SK-N-SH (cell line): ENCODE measurements at regions not wholly inside any gene's neighbourhood (a gene's known extent, or its start where the extent isn't known, plus 50 kb on each side); places are given as distances from the start of the nearest gene placed in this dataset.

Experiments used
- CTCF ChIA-PET: fragments of 300-600, 350-600 bp; formaldehyde crosslinking; extraction: SDS; loops from one replicate; lab custom pipeline; 2021; lab: Yijun Ruan, JAX
- POLR2A ChIA-PET: fragments of 350-600 bp; sonication (Branson Sonifier 250); formaldehyde crosslinking; extraction: SDS; loops from one replicate; lab custom pipeline; 2020; ENCODE audit warnings: antibody characterized with exemption, inconsistent platforms; lab: Yijun Ruan, JAX
- DNase-seq: peaks from one replicate; pipeline ENCODE4 v3.0.0; 2012
- H2AFZ ChIP-seq: fragments of 200-600 bp; sonication (generic); 2 replicates; pipeline ENCODE4 v1.8.1; 2016; ENCODE audit warnings: antibody characterized with exemption, mild to moderate bottlenecking, low read depth
- H3F3A ChIP-seq: fragments of 200-600 bp; sonication (generic); replicated peaks from 2 replicates; pipeline ENCODE3; 2016; ENCODE audit warnings: antibody characterized with exemption, mild to moderate bottlenecking; ENCODE audit not compliant: insufficient read depth
- H3K27ac ChIP-seq, 2 experiments: fragments of 200-500 bp in 1 of 2; fragments of 200-600 bp in 1 of 2; sonication (Bioruptor generic) in 1 of 2; sonication (generic), shearing (Covaris generic) in 1 of 2; 2 replicates each; pipeline versions ENCODE4 v1.5.1 to v1.6.1; 2014 to 2016; ENCODE audit warnings: low read depth in 2 of 2, inconsistent platforms in 1 of 2, low read length in 1 of 2, mild to moderate bottlenecking in 1 of 2, mixed read lengths in 1 of 2
- H3K27me3 ChIP-seq: fragments of 200-600 bp; sonication (generic), shearing (Covaris generic); 2 replicates; pipeline ENCODE4 v1.6.1; 2016; ENCODE audit warnings: mixed run types; ENCODE audit not compliant: insufficient read depth
- H3K36me3 ChIP-seq, 2 experiments: fragments of 200-500 bp in 1 of 2; fragments of 200-600 bp in 1 of 2; sonication (Bioruptor generic) in 1 of 2; sonication (generic) in 1 of 2; replicated peaks in 1 of 2; 2 replicates each; pipeline versions ENCODE3 to v1.5.1; 2014 to 2016; ENCODE audit warnings: low read length in 1 of 2, mild to moderate bottlenecking in 1 of 2; ENCODE audit not compliant: insufficient read depth in 2 of 2, control insufficient read depth in 1 of 2
- H3K4me1 ChIP-seq, 2 experiments: fragments of 200-500 bp in 1 of 2; fragments of 200-600 bp in 1 of 2; sonication (Bioruptor generic) in 1 of 2; sonication (generic), shearing (Covaris generic) in 1 of 2; 2 replicates each; pipeline versions ENCODE4 v1.5.1 to v1.6.1; 2014 to 2016; ENCODE audit warnings: low read depth in 1 of 2, low read length in 1 of 2, mixed run types in 1 of 2; ENCODE audit not compliant: insufficient read depth in 2 of 2, control insufficient read depth in 1 of 2
- H3K4me2 ChIP-seq: fragments of 200-600 bp; sonication (generic), shearing (Covaris generic); 2 replicates; pipeline ENCODE4 v1.6.1; 2017; ENCODE audit warnings: mixed run types
- H3K4me3 ChIP-seq, 2 experiments: fragments of 200-500 bp in 1 of 2; fragments of 200-600 bp in 1 of 2; sonication (Bioruptor generic) in 1 of 2; sonication (generic), shearing (Covaris generic) in 1 of 2; 2 replicates each; pipeline versions ENCODE4 v1.5.1 to v1.8.1; 2014 to 2016; ENCODE audit warnings: low read depth in 2 of 2, inconsistent platforms in 1 of 2, low read length in 1 of 2, mild to moderate bottlenecking in 1 of 2, mixed read lengths in 1 of 2, moderate library complexity in 1 of 2
- H3K79me2 ChIP-seq: fragments of 200-600 bp; sonication (generic); 2 replicates; pipeline ENCODE4 v1.8.1; 2017; ENCODE audit warnings: mild to moderate bottlenecking; ENCODE audit not compliant: insufficient read depth
- H3K9ac ChIP-seq: fragments of 200-600 bp; sonication (generic); 2 replicates; pipeline ENCODE4 v1.6.1; 2017; ENCODE audit warnings: mixed run types
- H3K9me2 ChIP-seq: fragments of 200-600 bp; sonication (generic); 2 replicates; pipeline ENCODE4 v1.6.1; 2017; ENCODE audit warnings: mixed run types
- H3K9me3 ChIP-seq: fragments of 200-600 bp; sonication (generic); 2 replicates; pipeline ENCODE4 v1.6.1; 2017; ENCODE audit warnings: mixed run types, mild to moderate bottlenecking, moderate library complexity
- H4K20me1 ChIP-seq: fragments of 200-600 bp; sonication (generic); 2 replicates; pipeline ENCODE4 v1.6.1; 2017; ENCODE audit warnings: mild to moderate bottlenecking, mixed run types; ENCODE audit not compliant: insufficient read depth
- ELF1 ChIP-seq: IDR thresholded peaks from 2 replicates; pipeline ENCODE4 v1.4.0; 2012
- EP300 ChIP-seq, 2 experiments: IDR thresholded peaks; 2 replicates each; pipeline versions ENCODE4 v1.4.0 to v1.6.1; 2012; ENCODE audit warnings: borderline replicate concordance in 1 of 2, low read depth in 1 of 2, low read length in 1 of 2
- FOSL2 ChIP-seq: IDR thresholded peaks from 2 replicates; pipeline ENCODE4 v1.4.0; 2012; ENCODE audit warnings: low read depth, mild to moderate bottlenecking, moderate library complexity, borderline replicate concordance
- FOXM1 ChIP-seq: IDR thresholded peaks from 2 replicates; pipeline ENCODE4 v1.4.0; 2012; ENCODE audit warnings: low read depth, mild to moderate bottlenecking
- GATA2 ChIP-seq: sonication (generic); formaldehyde crosslinking; IDR thresholded peaks from 2 replicates; pipeline ENCODE4 v1.5.0; 2020; ENCODE audit warnings: mild to moderate bottlenecking, missing genetic modification reagents
- MXI1 ChIP-seq: IDR thresholded peaks from 2 replicates; pipeline ENCODE4 v1.6.1; 2012; ENCODE audit warnings: mild to moderate bottlenecking, low read depth, low read length, improper control_type of control experiment
- NRF1 ChIP-seq: IDR thresholded peaks from 2 replicates; pipeline ENCODE4 v1.6.1; 2012; ENCODE audit warnings: low read depth, mild to moderate bottlenecking, low read length
- POLR2AphosphoS5 ChIP-seq: IDR thresholded peaks from 2 replicates; pipeline ENCODE4 v1.6.1; 2012; ENCODE audit warnings: low read depth, low read length
- RFX5 ChIP-seq: IDR thresholded peaks from 2 replicates; pipeline ENCODE4 v1.6.1; 2012; ENCODE audit warnings: mild to moderate bottlenecking, improper control_type of control experiment, low read length
- RXRA ChIP-seq: IDR thresholded peaks from 2 replicates; pipeline ENCODE4 v1.4.0; 2012; ENCODE audit warnings: low read depth, mild to moderate bottlenecking, borderline replicate concordance
- SIN3A ChIP-seq: IDR thresholded peaks from 2 replicates; pipeline ENCODE4 v1.6.1; 2012; ENCODE audit warnings: low read depth, mild to moderate bottlenecking, low read length, moderate library complexity, borderline replicate concordance
- TCF12 ChIP-seq: IDR thresholded peaks from 2 replicates; pipeline ENCODE4 v1.4.0; 2012
- TEAD4 ChIP-seq: IDR thresholded peaks from 2 replicates; pipeline ENCODE4 v1.4.0; 2012; ENCODE audit warnings: mild to moderate bottlenecking, borderline replicate concordance; ENCODE audit not compliant: insufficient read depth
- YY1 ChIP-seq: IDR thresholded peaks from 2 replicates; pipeline ENCODE4 v1.4.0; 2012; ENCODE audit warnings: low read depth, mild to moderate bottlenecking
- WGBS: methylation state at CpG from one replicate; pipeline ENCODE4 v1.1.6; 2017; ENCODE audit warnings: low lambda C conversion rate; 5-methylcytosine and 5-hydroxymethylcytosine counted together
- TF ChIP-seq, protein P1 (sequence below): IDR thresholded peaks from 2 replicates; pipeline ENCODE4 v1.4.0; 2012; ENCODE audit warnings: low read depth, borderline replicate concordance
- TF ChIP-seq, protein P2 (sequence below): fragments of 200-600 bp; sonication (generic); IDR thresholded peaks from 2 replicates; pipeline ENCODE4 v1.6.1; 2017; ENCODE audit warnings: antibody characterized with exemption, mild to moderate bottlenecking, moderate library complexity
- TF ChIP-seq, protein P3 (sequence below): fragments of 150-350 bp; IDR thresholded peaks from 2 replicates; pipeline ENCODE4 v1.6.1; 2017; ENCODE audit warnings: antibody characterized with exemption, low read length, low read depth, borderline replicate concordance
- TF ChIP-seq, protein P4 (sequence below): IDR thresholded peaks from 2 replicates; pipeline ENCODE4 v1.4.0; 2012; ENCODE audit warnings: low read depth
- TF ChIP-seq, protein P5 (sequence below): IDR thresholded peaks from 2 replicates; pipeline ENCODE4 v1.4.0; 2012; ENCODE audit warnings: low read depth, borderline replicate concordance

DNA sequence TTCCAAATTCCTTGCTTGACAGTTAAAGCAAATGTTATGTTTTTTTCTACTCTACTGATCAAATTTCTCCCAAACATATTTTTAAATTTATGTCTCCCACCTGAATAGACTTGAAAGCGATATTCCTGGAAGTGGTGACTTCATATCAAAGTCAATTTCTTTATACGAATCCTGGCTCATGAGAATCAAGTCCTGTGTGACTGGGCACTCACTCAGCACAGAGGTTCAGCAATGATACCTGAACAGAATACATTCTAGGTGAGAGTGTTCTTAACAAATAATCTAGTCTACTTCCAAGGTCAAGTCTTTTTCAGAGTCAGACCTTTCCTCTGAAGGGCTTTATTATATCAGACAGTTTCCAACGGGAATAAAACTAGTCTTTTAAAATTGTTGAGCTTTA is 1070.6 kb downstream of the TRHDE start:
- Histone ChIP-seq H3K4me2 (no peak overlapping the region), H3K4me3 (no peak overlapping the region), H3K27ac (no peak overlapping the region), H3K79me2 (no peaks in the 10 kb centered on the region), H3K27me3 (no peaks in the 10 kb centered on the region), H4K20me1 (no peaks in the 10 kb centered on the region), H3K36me3 (no peaks in the 10 kb centered on the region), H3F3A (no peaks in the 10 kb centered on the region), H2AFZ (no peak overlapping the region), H3K4me1 (no peaks in the 10 kb centered on the region), H3K9ac (no peak overlapping the region), H3K9me3 (0 out of 2 replicates have a peak, but pooled peaks cover 8% of the 10 kb centered on the region), H3K9me2 (no peaks in the 10 kb centered on the region)
- ChIA-PET CTCF (interaction anchor here (0.6 kb wide), 1 partner anchor 1077 kb away, joined by 3 read pairs; no protein-coding TSS in a partner anchor), POLR2A (no interaction called here)
- TF ChIP-seq FOXM1 (no peak), YY1 (no peak), TCF12 (no peak), EP300 (IDR thresholded peaks at IDR 0.05; ENCODE audit: borderline replicate concordance in 1 of 2, low read depth in 1 of 2, low read length in 1 of 2) (no peak), FOSL2 (no peak), TEAD4 (no peak), ELF1 (no peak), GATA2 (CRISPR knock-in tag) (no peak), RFX5 (no peak), RXRA (no peak), POLR2AphosphoS5 (no peak), MXI1 (no peak), NRF1 (no peak), SIN3A (no peak)
- TF ChIP-seq, protein P1, sequence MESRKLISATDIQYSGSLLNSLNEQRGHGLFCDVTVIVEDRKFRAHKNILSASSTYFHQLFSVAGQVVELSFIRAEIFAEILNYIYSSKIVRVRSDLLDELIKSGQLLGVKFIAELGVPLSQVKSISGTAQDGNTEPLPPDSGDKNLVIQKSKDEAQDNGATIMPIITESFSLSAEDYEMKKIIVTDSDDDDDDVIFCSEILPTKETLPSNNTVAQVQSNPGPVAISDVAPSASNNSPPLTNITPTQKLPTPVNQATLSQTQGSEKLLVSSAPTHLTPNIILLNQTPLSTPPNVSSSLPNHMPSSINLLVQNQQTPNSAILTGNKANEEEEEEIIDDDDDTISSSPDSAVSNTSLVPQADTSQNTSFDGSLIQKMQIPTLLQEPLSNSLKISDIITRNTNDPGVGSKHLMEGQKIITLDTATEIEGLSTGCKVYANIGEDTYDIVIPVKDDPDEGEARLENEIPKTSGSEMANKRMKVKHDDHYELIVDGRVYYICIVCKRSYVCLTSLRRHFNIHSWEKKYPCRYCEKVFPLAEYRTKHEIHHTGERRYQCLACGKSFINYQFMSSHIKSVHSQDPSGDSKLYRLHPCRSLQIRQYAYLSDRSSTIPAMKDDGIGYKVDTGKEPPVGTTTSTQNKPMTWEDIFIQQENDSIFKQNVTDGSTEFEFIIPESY, result no peak
- TF ChIP-seq, protein P2, sequence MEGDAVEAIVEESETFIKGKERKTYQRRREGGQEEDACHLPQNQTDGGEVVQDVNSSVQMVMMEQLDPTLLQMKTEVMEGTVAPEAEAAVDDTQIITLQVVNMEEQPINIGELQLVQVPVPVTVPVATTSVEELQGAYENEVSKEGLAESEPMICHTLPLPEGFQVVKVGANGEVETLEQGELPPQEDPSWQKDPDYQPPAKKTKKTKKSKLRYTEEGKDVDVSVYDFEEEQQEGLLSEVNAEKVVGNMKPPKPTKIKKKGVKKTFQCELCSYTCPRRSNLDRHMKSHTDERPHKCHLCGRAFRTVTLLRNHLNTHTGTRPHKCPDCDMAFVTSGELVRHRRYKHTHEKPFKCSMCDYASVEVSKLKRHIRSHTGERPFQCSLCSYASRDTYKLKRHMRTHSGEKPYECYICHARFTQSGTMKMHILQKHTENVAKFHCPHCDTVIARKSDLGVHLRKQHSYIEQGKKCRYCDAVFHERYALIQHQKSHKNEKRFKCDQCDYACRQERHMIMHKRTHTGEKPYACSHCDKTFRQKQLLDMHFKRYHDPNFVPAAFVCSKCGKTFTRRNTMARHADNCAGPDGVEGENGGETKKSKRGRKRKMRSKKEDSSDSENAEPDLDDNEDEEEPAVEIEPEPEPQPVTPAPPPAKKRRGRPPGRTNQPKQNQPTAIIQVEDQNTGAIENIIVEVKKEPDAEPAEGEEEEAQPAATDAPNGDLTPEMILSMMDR, result no peak
- TF ChIP-seq, protein P3, sequence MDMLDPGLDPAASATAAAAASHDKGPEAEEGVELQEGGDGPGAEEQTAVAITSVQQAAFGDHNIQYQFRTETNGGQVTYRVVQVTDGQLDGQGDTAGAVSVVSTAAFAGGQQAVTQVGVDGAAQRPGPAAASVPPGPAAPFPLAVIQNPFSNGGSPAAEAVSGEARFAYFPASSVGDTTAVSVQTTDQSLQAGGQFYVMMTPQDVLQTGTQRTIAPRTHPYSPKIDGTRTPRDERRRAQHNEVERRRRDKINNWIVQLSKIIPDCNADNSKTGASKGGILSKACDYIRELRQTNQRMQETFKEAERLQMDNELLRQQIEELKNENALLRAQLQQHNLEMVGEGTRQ, result no peak
- TF ChIP-seq, protein P4, sequence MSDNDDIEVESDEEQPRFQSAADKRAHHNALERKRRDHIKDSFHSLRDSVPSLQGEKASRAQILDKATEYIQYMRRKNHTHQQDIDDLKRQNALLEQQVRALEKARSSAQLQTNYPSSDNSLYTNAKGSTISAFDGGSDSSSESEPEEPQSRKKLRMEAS, result no peak
- TF ChIP-seq, protein P5, sequence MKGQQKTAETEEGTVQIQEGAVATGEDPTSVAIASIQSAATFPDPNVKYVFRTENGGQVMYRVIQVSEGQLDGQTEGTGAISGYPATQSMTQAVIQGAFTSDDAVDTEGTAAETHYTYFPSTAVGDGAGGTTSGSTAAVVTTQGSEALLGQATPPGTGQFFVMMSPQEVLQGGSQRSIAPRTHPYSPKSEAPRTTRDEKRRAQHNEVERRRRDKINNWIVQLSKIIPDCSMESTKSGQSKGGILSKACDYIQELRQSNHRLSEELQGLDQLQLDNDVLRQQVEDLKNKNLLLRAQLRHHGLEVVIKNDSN, result no peak
- WGBS, result 19% methylated on average over 3 of the region's 3 CpGs
- no peak for DNase-seq
